ENCODE measurements at regions not wholly inside any gene's neighbourhood (a gene's known extent, or its start where the extent isn't known, plus 50 kb on each side); places are given as distances from the start of the nearest gene placed in this dataset.

- Mint-ChIP-seq H3K27ac (no peak overlapping the region), H3K4me3 (no peak overlapping the region), H3K36me3 (ENCODE audit: low read depth) (no peaks in the 10 kb centered on the region), H3K4me1 (ENCODE audit: low read depth) (no peaks in the 10 kb centered on the region), H3K9me3 (no peaks in the 10 kb centered on the region), H3K27me3 (peaks cover 48% of the 10 kb centered on the region)
- no peak overlapping the region for H3K4me3 ChIP-seq (ENCODE audit: low read length)
- no peak for TF ChIP-seq CTCF (IDR thresholded peaks at IDR 0.05)
- H3K4me1 ChIP-seq (ENCODE audit: insufficient read depth, low read length), result no peaks in the 10 kb centered on the region
- ATAC-seq (ENCODE audit: poor library complexity), result no peak
- peaks cover 4 to 7% of the 10 kb centered on the region in 2 experiments for H3K27me3 ChIP-seq (ENCODE audit: control insufficient read depth in 1 of 2, insufficient read depth in 2 of 2, low read length in 2 of 2)
- CTCF ChIA-PET, result no interaction called here
- DNase-seq, result no peak
- POLR2A ChIA-PET, result interaction anchor here (1.2 kb wide), 1 partner anchor 15 kb away, joined by 3 read pairs; no protein-coding TSS in a partner anchor
- no peaks in the 10 kb centered on the region for H3K36me3 ChIP-seq (ENCODE audit: insufficient read depth, low read length)
- no peaks in the 10 kb centered on the region for H3K9me3 ChIP-seq (ENCODE audit: control insufficient read depth in 1 of 2, insufficient read depth in 1 of 2, low read length in 2 of 2)
- intact Hi-C loops (cut with DNase I, micrococcal nuclease), result no loop called here
- H3K27ac ChIP-seq (ENCODE audit: low read depth in 1 of 2, low read length in 2 of 2), result no peak overlapping the region
These were observed 69.5 kb upstream of the XPA start for GRCh38 chr9:97766610-97767009.

- no peak for TF ChIP-seq CTCF (IDR thresholded peaks at IDR 0.05)
- Histone ChIP-seq H3K36me3 (ENCODE audit: insufficient read depth, low read length) (no peaks in the 10 kb centered on the region), H3K9me3 (ENCODE audit: control insufficient read depth in 1 of 2, insufficient read depth in 1 of 2, low read length in 2 of 2) (no peaks in the 10 kb centered on the region), H3K4me3 (ENCODE audit: low read length) (no peak overlapping the region), H3K4me1 (ENCODE audit: insufficient read depth, low read length) (no peaks in the 10 kb centered on the region), H3K27ac (ENCODE audit: low read depth in 1 of 2, low read length in 2 of 2) (no peak overlapping the region), H3K27me3 (ENCODE audit: control insufficient read depth in 1 of 2, insufficient read depth in 2 of 2, low read length in 2 of 2) (peaks cover 0 to 7% of the 10 kb centered on the region in 2 experiments)
- Mint-ChIP-seq H3K4me3 (no peak overlapping the region), H3K27me3 (peaks cover 41% of the 10 kb centered on the region), H3K9me3 (no peaks in the 10 kb centered on the region), H3K4me1 (ENCODE audit: low read depth) (no peaks in the 10 kb centered on the region), H3K36me3 (ENCODE audit: low read depth) (no peaks in the 10 kb centered on the region), H3K27ac (no peak overlapping the region)
- POLR2A ChIA-PET, result no interaction called here
- CTCF ChIA-PET, result no interaction called here
- intact Hi-C loops (cut with DNase I, micrococcal nuclease), result no loop called here
- no peak for DNase-seq
- ATAC-seq (ENCODE audit: poor library complexity), result no peak
These were observed 70.8 kb upstream of the XPA start for GRCh38 chr9:97767891-97768290.

GRCh38 chr9:97768746-97769145 is 71.6 kb upstream of the XPA start:
- no peaks in the 10 kb centered on the region for H3K36me3 ChIP-seq (ENCODE audit: insufficient read depth, low read length)
- no peaks in the 10 kb centered on the region for H3K9me3 ChIP-seq (ENCODE audit: control insufficient read depth in 1 of 2, insufficient read depth in 1 of 2, low read length in 2 of 2)
- Mint-ChIP-seq H3K27me3 (peaks cover 40% of the 10 kb centered on the region), H3K27ac (no peak overlapping the region), H3K36me3 (ENCODE audit: low read depth) (no peaks in the 10 kb centered on the region), H3K9me3 (no peaks in the 10 kb centered on the region), H3K4me1 (ENCODE audit: low read depth) (no peaks in the 10 kb centered on the region), H3K4me3 (no peak overlapping the region)
- no peak overlapping the region for H3K27ac ChIP-seq (ENCODE audit: low read depth in 1 of 2, low read length in 2 of 2)
- CTCF ChIA-PET, result no interaction called here
- ATAC-seq (ENCODE audit: poor library complexity) (no peak), DNase-seq (no peak)
- POLR2A ChIA-PET, result no interaction called here
- TF ChIP-seq CTCF (IDR thresholded peaks at IDR 0.05), result no peak
- intact Hi-C loops (cut with DNase I, micrococcal nuclease), result no loop called here
- peaks cover 0 to 5% of the 10 kb centered on the region in 2 experiments for H3K27me3 ChIP-seq (ENCODE audit: control insufficient read depth in 1 of 2, insufficient read depth in 2 of 2, low read length in 2 of 2)
- H3K4me3 ChIP-seq (ENCODE audit: low read length), result no peak overlapping the region
- no peaks in the 10 kb centered on the region for H3K4me1 ChIP-seq (ENCODE audit: insufficient read depth, low read length)
